ENCODE measurements at regions not wholly inside any gene's neighbourhood (a gene's known extent, or its start where the extent isn't known, plus 50 kb on each side); places are given as distances from the start of the nearest gene placed in this dataset.

DNA sequence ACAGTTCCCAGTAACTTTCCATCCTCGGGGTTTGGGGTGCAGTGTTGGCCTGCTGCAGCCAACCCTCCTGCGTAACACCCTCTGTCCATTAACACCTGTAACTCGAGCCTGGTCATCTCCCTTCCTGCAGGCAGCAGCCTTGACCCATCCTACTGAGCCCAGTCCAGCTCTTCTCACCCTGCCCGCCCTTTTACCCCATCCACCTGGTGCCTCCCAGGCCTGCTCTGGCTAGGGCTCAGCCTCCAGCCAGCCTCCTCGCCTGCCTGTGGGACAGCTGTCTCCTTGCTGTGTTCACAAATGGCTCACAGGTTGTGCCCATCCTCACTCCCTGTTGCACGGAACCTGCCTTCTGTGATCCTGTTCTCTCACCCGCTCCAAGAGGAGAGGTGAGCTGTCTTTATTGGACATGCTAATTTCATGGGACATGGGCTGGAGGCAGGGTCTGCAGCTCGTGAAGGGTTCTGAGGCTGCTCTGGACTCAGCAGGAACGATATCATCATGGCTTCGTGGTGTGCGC is 277.2 kb upstream of the TCERG1L start:
- Histone ChIP-seq H3K4me1 (no peaks in the 10 kb centered on the region), H3K4me3 (no peak overlapping the region), H3K36me3 (no peaks in the 10 kb centered on the region), H3K27me3 (no peaks in the 10 kb centered on the region), H3K9me3 (peaks cover 7% of the 10 kb centered on the region), H3K27ac (no peak overlapping the region)
- 86% methylated on average over 7 of the region's 11 CpGs for WGBS
- TF ChIP-seq, protein P1, sequence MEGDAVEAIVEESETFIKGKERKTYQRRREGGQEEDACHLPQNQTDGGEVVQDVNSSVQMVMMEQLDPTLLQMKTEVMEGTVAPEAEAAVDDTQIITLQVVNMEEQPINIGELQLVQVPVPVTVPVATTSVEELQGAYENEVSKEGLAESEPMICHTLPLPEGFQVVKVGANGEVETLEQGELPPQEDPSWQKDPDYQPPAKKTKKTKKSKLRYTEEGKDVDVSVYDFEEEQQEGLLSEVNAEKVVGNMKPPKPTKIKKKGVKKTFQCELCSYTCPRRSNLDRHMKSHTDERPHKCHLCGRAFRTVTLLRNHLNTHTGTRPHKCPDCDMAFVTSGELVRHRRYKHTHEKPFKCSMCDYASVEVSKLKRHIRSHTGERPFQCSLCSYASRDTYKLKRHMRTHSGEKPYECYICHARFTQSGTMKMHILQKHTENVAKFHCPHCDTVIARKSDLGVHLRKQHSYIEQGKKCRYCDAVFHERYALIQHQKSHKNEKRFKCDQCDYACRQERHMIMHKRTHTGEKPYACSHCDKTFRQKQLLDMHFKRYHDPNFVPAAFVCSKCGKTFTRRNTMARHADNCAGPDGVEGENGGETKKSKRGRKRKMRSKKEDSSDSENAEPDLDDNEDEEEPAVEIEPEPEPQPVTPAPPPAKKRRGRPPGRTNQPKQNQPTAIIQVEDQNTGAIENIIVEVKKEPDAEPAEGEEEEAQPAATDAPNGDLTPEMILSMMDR (IDR thresholded peaks at IDR 0.05) = no peak
- TF ChIP-seq EP300 (IDR thresholded peaks at IDR 0.05) = no peak
- no peak for TF ChIP-seq POLR2A (IDR thresholded peaks at IDR 0.05)
- no peak for TF ChIP-seq POLR2AphosphoS5 (IDR thresholded peaks at IDR 0.05)
- no peak for DNase-seq (ENCODE audit: low spot score in 2 of 2)

DNA sequence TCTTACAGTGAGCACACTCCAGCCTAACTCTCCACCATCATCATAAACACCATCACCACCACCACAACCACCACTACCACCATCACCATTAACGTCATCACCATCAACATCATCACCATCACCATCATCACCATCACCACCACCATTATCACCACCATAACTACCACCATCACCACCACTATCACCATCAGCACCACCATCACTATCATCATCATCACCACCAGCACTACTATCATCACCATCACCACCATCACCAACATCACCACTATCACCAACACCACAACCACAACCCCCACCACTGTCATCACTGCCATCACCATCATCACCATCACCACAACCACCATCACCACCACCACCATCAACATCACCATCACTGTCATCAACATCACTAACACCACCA is 279.0 kb upstream of the TCERG1L start:
- H3K4me1 ChIP-seq = no peaks in the 10 kb centered on the region
- whole genome bisulfite sequencing = 98% methylated on average over 1 of the region's 1 CpG
- no peak for TF ChIP-seq EP300 (IDR thresholded peaks at IDR 0.05)
- TF ChIP-seq POLR2AphosphoS5 (IDR thresholded peaks at IDR 0.05) = no peak
- TF ChIP-seq, protein P1 (IDR thresholded peaks at IDR 0.05) = no peak
- no peak for TF ChIP-seq POLR2A (IDR thresholded peaks at IDR 0.05)

GRCh38 chr10:131591936-131592335 is 280.4 kb upstream of the TCERG1L start:
- Histone ChIP-seq H3K36me3 (no peaks in the 10 kb centered on the region), H3K4me3 (no peak overlapping the region), H3K4me1 (no peaks in the 10 kb centered on the region), H3K27ac (no peak overlapping the region), H3K9me3 (peaks cover 7% of the 10 kb centered on the region), H3K27me3 (no peaks in the 10 kb centered on the region)
- DNase-seq (ENCODE audit: low spot score in 2 of 2) = no peak
- TF ChIP-seq, protein P1 (IDR thresholded peaks at IDR 0.05) = no peak
- TF ChIP-seq POLR2AphosphoS5 (IDR thresholded peaks at IDR 0.05) = no peak
- TF ChIP-seq POLR2A (IDR thresholded peaks at IDR 0.05) = no peak
- TF ChIP-seq EP300 (IDR thresholded peaks at IDR 0.05) = no peak

More for the DNA sequence above, 279.0 kb upstream of the TCERG1L start:
- H3K27me3 ChIP-seq = no peaks in the 10 kb centered on the region
- no peaks in the 10 kb centered on the region for H3K36me3 ChIP-seq
- no peak for DNase-seq (ENCODE audit: low spot score in 2 of 2)
- H3K27ac ChIP-seq = no peak overlapping the region
- no peak overlapping the region for H3K4me3 ChIP-seq
- peaks cover 7% of the 10 kb centered on the region for H3K9me3 ChIP-seq

- Histone ChIP-seq H3K9me3 (peaks cover 11% of the 10 kb centered on the region), H3K4me3 (no peak overlapping the region)
Observed at GRCh38 chr10:131609176-131609575, 291.6 kb upstream of the PPP2R2D start.

GRCh38 chr10:131615150-131615549 is 285.7 kb upstream of the PPP2R2D start:
- 91% methylated on average over 2 of the region's 2 CpGs for WGBS
- H3K4me3 ChIP-seq = no peak overlapping the region

More at GRCh38 chr10:131609176-131609575, 291.6 kb upstream of the PPP2R2D start:
- no peaks in the 10 kb centered on the region for H3K4me1 ChIP-seq
- WGBS = 74% methylated on average over 9 of the region's 12 CpGs
- no peak overlapping the region for H3K27ac ChIP-seq
- no peaks in the 10 kb centered on the region for H3K36me3 ChIP-seq
- TF ChIP-seq POLR2A (IDR thresholded peaks at IDR 0.05) (no peak), EP300 (IDR thresholded peaks at IDR 0.05) (no peak), POLR2AphosphoS5 (IDR thresholded peaks at IDR 0.05) (no peak)
- TF ChIP-seq, protein P1 (IDR thresholded peaks at IDR 0.05) = no peak
- peaks cover 5% of the 10 kb centered on the region for H3K27me3 ChIP-seq
- no peak for DNase-seq (ENCODE audit: low spot score in 2 of 2)

More at GRCh38 chr10:131615150-131615549, 285.7 kb upstream of the PPP2R2D start:
- Histone ChIP-seq H3K36me3 (no peaks in the 10 kb centered on the region), H3K27ac (no peak overlapping the region), H3K9me3 (peaks cover 3% of the 10 kb centered on the region), H3K4me1 (no peaks in the 10 kb centered on the region), H3K27me3 (peaks cover 9% of the 10 kb centered on the region)
- TF ChIP-seq POLR2AphosphoS5 (IDR thresholded peaks at IDR 0.05) (no peak), EP300 (IDR thresholded peaks at IDR 0.05) (no peak), POLR2A (IDR thresholded peaks at IDR 0.05) (no peak)
- TF ChIP-seq, protein P1 (IDR thresholded peaks at IDR 0.05) = no peak
- DNase-seq (ENCODE audit: low spot score in 2 of 2) = no peak

Measured in suprapubic skin (tissue), 4 donors.